ENCODE measurements at regions not wholly inside any gene's neighbourhood (a gene's known extent, or its start where the extent isn't known, plus 50 kb on each side); places are given as distances from the start of the nearest gene placed in this dataset.

- no peak overlapping the region for H3K9ac ChIP-seq (ENCODE audit: insufficient read depth, low read length)
- H3K27me3 ChIP-seq (ENCODE audit: control insufficient read depth, insufficient read depth, low read length), result no peaks in the 10 kb centered on the region
- TF ChIP-seq CTCF (conservative IDR thresholded peaks at IDR 0.05 in 1 of 2, IDR thresholded peaks at IDR 0.05 in 1 of 2; ENCODE audit: low read depth in 1 of 2, low read length in 2 of 2) (no peak), EZH2 (IDR thresholded peaks at IDR 0.05; ENCODE audit: low read length, missing control alignments) (no peak)
- no peak for DNase-seq (ENCODE audit: low read depth in 2 of 2)
- H3K4me3 ChIP-seq (replicated peaks in 1 of 4; ENCODE audit: control extremely low read depth in 1 of 4, insufficient read depth in 1 of 4, low read depth in 3 of 4, low read length in 4 of 4), result no peak overlapping the region
- H3K27ac ChIP-seq (ENCODE audit: insufficient read depth, low read length), result no peak overlapping the region
- no peak overlapping the region for H3K4me2 ChIP-seq (ENCODE audit: extremely low read depth, insufficient read depth, low read length)
- no peaks in the 10 kb centered on the region for H4K20me1 ChIP-seq (ENCODE audit: control insufficient read depth, extremely low read depth, insufficient read depth, low read length)
- no peaks in the 10 kb centered on the region for H3K36me3 ChIP-seq (ENCODE audit: control insufficient read depth, insufficient read depth, low read length)
- H2AFZ ChIP-seq (ENCODE audit: low read length), result no peak overlapping the region
- no peaks in the 10 kb centered on the region for H3K79me2 ChIP-seq (ENCODE audit: control insufficient read depth, insufficient read depth, low read length)
- H3K9me3 ChIP-seq (ENCODE audit: control insufficient read depth, insufficient read depth, low read depth, low read length), result no peaks in the 10 kb centered on the region
- H3K4me1 ChIP-seq (ENCODE audit: control insufficient read depth, extremely low read depth, insufficient read depth, low read length), result no peaks in the 10 kb centered on the region
These were observed 119.1 kb downstream of the NDUFA10 start for GRCh38 chr2:239905884-239906654.

GRCh38 chr2:239905306-239905705 lies 119.8 kb downstream of the NDUFA10 start:
- Histone ChIP-seq H3K9ac (ENCODE audit: insufficient read depth, low read length) (no peak overlapping the region), H4K20me1 (ENCODE audit: control insufficient read depth, extremely low read depth, insufficient read depth, low read length) (no peaks in the 10 kb centered on the region)
- no peak for DNase-seq (ENCODE audit: low read depth in 2 of 2)

GRCh38 chr2:239904496-239904895 lies 120.6 kb downstream of the NDUFA10 start:
- Histone ChIP-seq H3K27ac (ENCODE audit: insufficient read depth, low read length) (no peak overlapping the region), H3K9me3 (ENCODE audit: control insufficient read depth, insufficient read depth, low read depth, low read length) (no peaks in the 10 kb centered on the region), H3K9ac (ENCODE audit: insufficient read depth, low read length) (no peak overlapping the region), H3K4me3 (replicated peaks in 1 of 4; ENCODE audit: control extremely low read depth in 1 of 4, insufficient read depth in 1 of 4, low read depth in 3 of 4, low read length in 4 of 4) (no peak overlapping the region), H3K4me1 (ENCODE audit: control insufficient read depth, extremely low read depth, insufficient read depth, low read length) (no peaks in the 10 kb centered on the region), H3K36me3 (ENCODE audit: control insufficient read depth, insufficient read depth, low read length) (no peaks in the 10 kb centered on the region), H2AFZ (ENCODE audit: low read length) (no peak overlapping the region), H3K4me2 (ENCODE audit: extremely low read depth, insufficient read depth, low read length) (no peak overlapping the region), H3K27me3 (ENCODE audit: control insufficient read depth, insufficient read depth, low read length) (no peaks in the 10 kb centered on the region), H3K79me2 (ENCODE audit: control insufficient read depth, insufficient read depth, low read length) (no peaks in the 10 kb centered on the region), H4K20me1 (ENCODE audit: control insufficient read depth, extremely low read depth, insufficient read depth, low read length) (no peaks in the 10 kb centered on the region)
- TF ChIP-seq CTCF (conservative IDR thresholded peaks at IDR 0.05 in 1 of 2, IDR thresholded peaks at IDR 0.05 in 1 of 2; ENCODE audit: low read depth in 1 of 2, low read length in 2 of 2) (no peak), EZH2 (IDR thresholded peaks at IDR 0.05; ENCODE audit: low read length, missing control alignments) (no peak)
- no peak for DNase-seq (ENCODE audit: low read depth in 2 of 2)

More at GRCh38 chr2:239905306-239905705, 119.8 kb downstream of the NDUFA10 start:
- no peaks in the 10 kb centered on the region for H3K27me3 ChIP-seq (ENCODE audit: control insufficient read depth, insufficient read depth, low read length)
- H3K36me3 ChIP-seq (ENCODE audit: control insufficient read depth, insufficient read depth, low read length), result no peaks in the 10 kb centered on the region
- no peaks in the 10 kb centered on the region for H3K9me3 ChIP-seq (ENCODE audit: control insufficient read depth, insufficient read depth, low read depth, low read length)
- no peak overlapping the region for H3K4me2 ChIP-seq (ENCODE audit: extremely low read depth, insufficient read depth, low read length)
- no peak overlapping the region for H3K4me3 ChIP-seq (replicated peaks in 1 of 4; ENCODE audit: control extremely low read depth in 1 of 4, insufficient read depth in 1 of 4, low read depth in 3 of 4, low read length in 4 of 4)
- TF ChIP-seq EZH2 (IDR thresholded peaks at IDR 0.05; ENCODE audit: low read length, missing control alignments) (no peak), CTCF (conservative IDR thresholded peaks at IDR 0.05 in 1 of 2, IDR thresholded peaks at IDR 0.05 in 1 of 2; ENCODE audit: low read depth in 1 of 2, low read length in 2 of 2) (no peak)
- H2AFZ ChIP-seq (ENCODE audit: low read length), result no peak overlapping the region
- H3K27ac ChIP-seq (ENCODE audit: insufficient read depth, low read length), result no peak overlapping the region
- no peaks in the 10 kb centered on the region for H3K79me2 ChIP-seq (ENCODE audit: control insufficient read depth, insufficient read depth, low read length)
- no peaks in the 10 kb centered on the region for H3K4me1 ChIP-seq (ENCODE audit: control insufficient read depth, extremely low read depth, insufficient read depth, low read length)
